Heart left ventricle (tissue), 16 donors: ENCODE measurements at regions not wholly inside any gene's neighbourhood (a gene's known extent, or its start where the extent isn't known, plus 50 kb on each side); places are given as distances from the start of the nearest gene placed in this dataset.

ENCODE experiments used
- ATAC-seq, 4 donors: fragments of 200-7000 bp; cut with Tn5 transposase; one replicate each; pipeline ENCODE4 v1.9.1; 2020 to 2022; ENCODE audit warnings: moderate library complexity in 4 of 4, mild to moderate bottlenecking in 3 of 4, moderate number of reproducible peaks in 1 of 4
- DNase-seq, 5 donors: peaks; one replicate each; pipeline ENCODE4 v3.0.0-alpha.2; 2020
- H3K27ac ChIP-seq, 12 donors: fragments of 200-600 bp; sonication (generic) in 4 of 12; one replicate each; pipeline versions ENCODE4 v1.5.0 to v1.8.0; 2016 to 2022; ENCODE audit warnings: mild to moderate bottlenecking in 2 of 12
- H3K27me3 ChIP-seq, 9 donors: fragments of 200-600 bp; sonication (generic) in 2 of 9; one replicate each; pipeline versions ENCODE4 v1.5.1 to v1.8.0; 2016 to 2022; ENCODE audit warnings: mild to moderate bottlenecking in 3 of 9
- H3K36me3 ChIP-seq, 9 donors: fragments of 200-600 bp; sonication (generic) in 2 of 9; one replicate each; pipeline versions ENCODE4 v1.5.0 to v1.8.0; 2018 to 2022; ENCODE audit warnings: mild to moderate bottlenecking in 2 of 9
- H3K4me1 ChIP-seq, 12 donors: fragments of 200-600 bp; sonication (generic) in 4 of 12; one replicate each; pipeline versions ENCODE4 v1.5.0 to v1.8.0; 2016 to 2022; ENCODE audit warnings: mild to moderate bottlenecking in 3 of 12
- H3K4me3 ChIP-seq, 12 donors: fragments of 200-600 bp; sonication (generic) in 4 of 12; one replicate each; pipeline versions ENCODE4 v1.5.0 to v1.8.0; 2017 to 2022; ENCODE audit warnings: mild to moderate bottlenecking in 9 of 12, moderate library complexity in 4 of 12
- H3K9me3 ChIP-seq, 12 donors: fragments of 200-600 bp; sonication (generic) in 4 of 12; one replicate each; pipeline versions ENCODE4 v1.5.0 to v1.8.0; 2016 to 2022; ENCODE audit warnings: mild to moderate bottlenecking in 1 of 12
- CTCF ChIP-seq, 12 donors: fragments of 200-600 bp; sonication (generic) in 4 of 12; IDR thresholded peaks; one replicate each; pipeline versions ENCODE4 v1.5.0 to v1.8.0; 2018 to 2022; ENCODE audit warnings: antibody characterized with exemption in 12 of 12, mild to moderate bottlenecking in 5 of 12
- POLR2A ChIP-seq, 2 donors: fragments of 450-650 bp; IDR thresholded peaks; one replicate each; pipeline ENCODE4 v1.6.1; 2017; ENCODE audit warnings: antibody characterized with exemption in 2 of 2, mild to moderate bottlenecking in 2 of 2, moderate library complexity in 2 of 2
- WGBS, 4 donors: extraction: QIAGEN DNeasy Blood & Tissue Kit in 2 of 4; methylation state at CpG; one replicate each; pipeline versions ENCODE4 v1.1.5 to v1.1.7; 2013 to 2018; 5-methylcytosine and 5-hydroxymethylcytosine counted together
- intact Hi-C, 10 donors: fragments of 100-400 bp; cut with DNase I; formaldehyde crosslinking; loops; one replicate each; pipeline versions ENCODE4 v1.11.1 to v1.14.2; 2022
- donor health status: ischemic (EF 13 %, LVEDD 7.1; RV severe dilation, severe dysfunction).
- donor health status: healthy with polysubstance abuse.
- donor health status: DM: no; HTN: yes; CAD: no.
- donor health status: DM: no; HTN: no; CAD: no.
- donor health status: ischemic (EF 25% LVEDD 6.9; RV normal size, moderate dysfunction).
- donor health status: ischemic (EF 25% LVEDD 5.7; RV mildly dilated, moderate dysfunction).
- donor health status: healthy.
- donor health status: DM: yes; HTN: yes; CAD: no.
- donor health status: ischemic (EF 35%, LVEDD 5.7; RV mildly dilated, moderate dysfunction).
- donor health status: nonischemic (EF 11% LVEDD 7.7; RV severe dilation, severe dysfunction).
- donor health status: DM: yes; HTN: yes; CAD: no.
- donor health status: PGD.
- donor health status: ischemic (EF 29% LVEDD 5.4; RV normal size, mild dysfunction).
- donor health status: nonischemic (EF 23%, LVEDD 6.1; RV moderate dilation, normal function).

GRCh38 chr2:16339206-16339605 is 326.4 kb downstream of the CYRIA start:
- intact Hi-C loops: no loop called here
- WGBS, 4 donors: 73 to 87% (median 85%) methylated on average over 1 of the region's 1 CpG
- H3K4me1 ChIP-seq: no peaks in the 10 kb centered on the region
- H3K4me3 ChIP-seq: no peak overlapping the region
- TF ChIP-seq CTCF (IDR thresholded peaks at IDR 0.05) (no peak), POLR2A (IDR thresholded peaks at IDR 0.05) (no peak)
- no peaks in the 10 kb centered on the region for H3K27me3 ChIP-seq
- ATAC-seq: no peak
- DNase-seq: no peak
- H3K9me3 ChIP-seq: peaks cover 0 to 26% (median 8%) of the 10 kb centered on the region in 12 donors
- no peak overlapping the region for H3K27ac ChIP-seq
- no peaks in the 10 kb centered on the region for H3K36me3 ChIP-seq

DNA sequence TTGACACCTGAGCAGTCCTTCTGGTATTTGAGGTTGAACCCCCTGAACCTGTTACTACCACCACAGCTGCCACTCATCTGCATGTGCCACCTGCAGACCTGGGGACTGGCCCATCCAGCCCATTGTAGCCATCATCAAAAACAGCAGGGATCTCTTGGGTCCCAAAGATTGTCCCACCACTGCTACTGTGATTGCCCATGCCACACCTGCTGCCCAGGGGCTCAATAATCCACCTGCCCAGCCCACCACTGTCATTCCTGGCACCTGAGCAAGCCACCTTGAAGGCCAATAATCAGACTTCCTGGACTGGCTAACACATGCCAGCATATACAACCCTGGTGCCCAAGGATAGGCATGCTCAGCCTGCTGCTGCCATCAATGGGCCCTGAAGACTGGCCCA is 327.6 kb downstream of the CYRIA start:
- no peak overlapping the region for H3K27ac ChIP-seq
- no peaks in the 10 kb centered on the region for H3K27me3 ChIP-seq
- H3K4me1 ChIP-seq: no peaks in the 10 kb centered on the region
- H3K4me3 ChIP-seq: no peak overlapping the region
- peaks cover 0 to 26% (median 8%) of the 10 kb centered on the region in 12 donors for H3K9me3 ChIP-seq
- DNase-seq (no peak), ATAC-seq (no peak)
- no peaks in the 10 kb centered on the region for H3K36me3 ChIP-seq
- intact Hi-C loops: no loop called here
- no peak for TF ChIP-seq CTCF (IDR thresholded peaks at IDR 0.05)

DNA sequence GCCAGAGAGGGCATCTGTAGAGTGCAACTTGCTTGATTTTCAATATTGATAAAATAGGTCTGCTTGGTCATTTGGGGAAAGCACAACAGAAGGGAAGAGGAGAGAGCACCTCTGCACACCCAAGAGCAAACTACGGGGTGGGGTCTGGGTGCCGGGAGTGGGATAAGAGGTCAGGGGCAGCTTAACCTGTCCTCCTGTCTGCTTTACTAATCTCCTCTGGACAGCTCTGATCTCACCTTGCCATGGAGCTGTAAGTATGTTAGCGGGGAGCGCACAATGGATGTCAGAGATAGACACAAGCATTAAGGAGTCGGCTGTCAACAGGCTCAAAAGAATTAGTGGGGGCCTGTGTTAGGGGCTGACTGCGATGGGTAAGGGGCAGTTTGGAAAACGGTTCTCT is 328.7 kb downstream of the CYRIA start:
- intact Hi-C loops: no loop called here
- Histone ChIP-seq H3K9me3 (peaks cover 0 to 26% (median 8%) of the 10 kb centered on the region in 12 donors), H3K4me3 (no peak overlapping the region), H3K27ac (no peak overlapping the region), H3K27me3 (no peaks in the 10 kb centered on the region), H3K4me1 (no peaks in the 10 kb centered on the region), H3K36me3 (no peaks in the 10 kb centered on the region)
- no peak for ATAC-seq
- no peak for TF ChIP-seq POLR2A (IDR thresholded peaks at IDR 0.05)
- no peak for TF ChIP-seq CTCF (IDR thresholded peaks at IDR 0.05)
- WGBS, 4 donors: 77 to 85% (median 79%) methylated on average over 7 of the region's 7 CpGs
- no peak for DNase-seq

DNA sequence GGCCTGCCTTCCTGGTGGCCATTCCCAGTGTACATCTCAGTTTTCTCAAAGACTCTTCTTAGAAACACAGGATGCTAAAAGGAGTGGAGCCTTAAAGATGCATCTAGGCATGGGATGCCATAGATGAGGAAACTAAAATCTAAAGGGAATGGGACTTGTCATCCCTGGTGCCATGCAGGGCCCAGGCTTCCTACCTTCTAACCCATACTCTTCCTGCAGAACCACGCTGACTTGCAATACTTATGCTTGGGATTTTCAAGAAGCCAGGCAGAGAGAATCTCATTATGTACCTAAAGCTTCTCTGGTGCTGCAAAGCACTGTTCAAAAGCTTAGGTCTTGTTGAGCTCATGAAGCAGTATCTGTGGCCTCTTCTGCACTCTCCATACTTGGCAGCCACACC is 329.1 kb downstream of the CYRIA start:
- intact Hi-C loops: no loop called here
- WGBS, 4 donors: 77 to 89% (median 82%) methylated on average over 1 of the region's 1 CpG
- Histone ChIP-seq H3K4me3 (no peak overlapping the region), H3K27me3 (no peaks in the 10 kb centered on the region), H3K27ac (no peak overlapping the region), H3K4me1 (no peaks in the 10 kb centered on the region), H3K9me3 (peaks cover 0 to 26% (median 8%) of the 10 kb centered on the region in 12 donors), H3K36me3 (no peaks in the 10 kb centered on the region)
- TF ChIP-seq POLR2A (IDR thresholded peaks at IDR 0.05): no peak
- no peak for TF ChIP-seq CTCF (IDR thresholded peaks at IDR 0.05)
- DNase-seq (no peak), ATAC-seq (no peak)
